ENCODE measurements at regions not wholly inside any gene's neighbourhood (a gene's known extent, or its start where the extent isn't known, plus 50 kb on each side); places are given as distances from the start of the nearest gene placed in this dataset.

DNA sequence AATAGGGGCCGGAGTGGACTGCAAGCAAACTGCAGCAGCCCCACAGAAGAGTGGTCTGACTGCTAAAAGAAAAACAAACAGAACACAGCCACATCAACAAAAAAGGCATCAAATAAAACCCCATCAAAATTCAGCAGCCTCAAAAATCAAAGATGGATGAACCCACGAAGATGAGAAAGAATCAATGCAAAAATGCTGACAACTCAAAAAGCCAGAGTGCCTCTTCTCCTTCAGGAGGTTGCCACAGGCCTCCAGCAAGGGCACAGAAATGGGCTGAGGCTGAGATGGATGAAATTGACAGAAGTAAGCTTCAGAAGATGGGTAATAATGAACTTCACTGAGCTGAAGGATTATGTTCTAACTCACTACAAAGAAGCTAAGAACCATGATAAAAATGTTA lies 388.6 kb downstream of the PABPC4L start:
- Histone ChIP-seq H3K4me1 (ENCODE audit: insufficient read depth, poor library complexity, severe bottlenecking) (no peaks in the 10 kb centered on the region), H3K27me3 (ENCODE audit: insufficient read depth, poor library complexity, severe bottlenecking) (no peaks in the 10 kb centered on the region), H3K36me3 (ENCODE audit: low read depth) (no peaks in the 10 kb centered on the region), H3K4me3 (ENCODE audit: severe bottlenecking) (no peak overlapping the region), H3K9me3 (ENCODE audit: severe bottlenecking) (no peaks in the 10 kb centered on the region), H3K27ac (ENCODE audit: poor library complexity, severe bottlenecking) (no peak overlapping the region)
- TF ChIP-seq, protein P1, sequence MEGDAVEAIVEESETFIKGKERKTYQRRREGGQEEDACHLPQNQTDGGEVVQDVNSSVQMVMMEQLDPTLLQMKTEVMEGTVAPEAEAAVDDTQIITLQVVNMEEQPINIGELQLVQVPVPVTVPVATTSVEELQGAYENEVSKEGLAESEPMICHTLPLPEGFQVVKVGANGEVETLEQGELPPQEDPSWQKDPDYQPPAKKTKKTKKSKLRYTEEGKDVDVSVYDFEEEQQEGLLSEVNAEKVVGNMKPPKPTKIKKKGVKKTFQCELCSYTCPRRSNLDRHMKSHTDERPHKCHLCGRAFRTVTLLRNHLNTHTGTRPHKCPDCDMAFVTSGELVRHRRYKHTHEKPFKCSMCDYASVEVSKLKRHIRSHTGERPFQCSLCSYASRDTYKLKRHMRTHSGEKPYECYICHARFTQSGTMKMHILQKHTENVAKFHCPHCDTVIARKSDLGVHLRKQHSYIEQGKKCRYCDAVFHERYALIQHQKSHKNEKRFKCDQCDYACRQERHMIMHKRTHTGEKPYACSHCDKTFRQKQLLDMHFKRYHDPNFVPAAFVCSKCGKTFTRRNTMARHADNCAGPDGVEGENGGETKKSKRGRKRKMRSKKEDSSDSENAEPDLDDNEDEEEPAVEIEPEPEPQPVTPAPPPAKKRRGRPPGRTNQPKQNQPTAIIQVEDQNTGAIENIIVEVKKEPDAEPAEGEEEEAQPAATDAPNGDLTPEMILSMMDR (IDR thresholded peaks at IDR 0.05; ENCODE audit: poor library complexity, severe bottlenecking) = no peak
- DNase-seq (ENCODE audit: low spot score) (no peak), ATAC-seq (ENCODE audit: low read depth) (no peak)

DNA sequence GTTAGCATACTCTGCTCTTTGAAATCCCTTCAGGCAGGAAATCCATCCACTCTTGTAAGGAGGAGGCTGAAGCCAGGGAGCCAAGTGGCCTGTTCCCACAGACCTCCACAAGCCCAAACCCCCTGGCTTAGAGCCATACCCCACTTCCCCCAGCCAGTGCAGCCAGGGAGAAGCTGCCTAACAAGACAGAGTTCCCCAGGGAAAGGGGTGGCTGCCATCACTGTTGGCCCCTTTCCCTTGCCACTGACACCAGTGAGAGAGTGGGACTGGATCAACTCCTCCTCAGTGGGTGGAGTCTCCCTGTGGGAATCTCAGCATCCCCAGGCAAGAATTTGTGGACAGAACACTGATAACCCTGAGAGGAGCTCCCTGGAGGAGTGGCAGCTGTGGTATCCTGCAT lies 389.4 kb downstream of the PABPC4L start:
- Histone ChIP-seq H3K9me3 (ENCODE audit: severe bottlenecking) (no peaks in the 10 kb centered on the region), H3K4me1 (ENCODE audit: insufficient read depth, poor library complexity, severe bottlenecking) (no peaks in the 10 kb centered on the region), H3K27me3 (ENCODE audit: insufficient read depth, poor library complexity, severe bottlenecking) (no peaks in the 10 kb centered on the region), H3K4me3 (ENCODE audit: severe bottlenecking) (no peak overlapping the region), H3K27ac (ENCODE audit: poor library complexity, severe bottlenecking) (no peak overlapping the region), H3K36me3 (ENCODE audit: low read depth) (no peaks in the 10 kb centered on the region)
- DNase-seq (ENCODE audit: low spot score) (no peak), ATAC-seq (ENCODE audit: low read depth) (no peak)
- TF ChIP-seq, protein P1 (IDR thresholded peaks at IDR 0.05; ENCODE audit: poor library complexity, severe bottlenecking) = no peak

DNA sequence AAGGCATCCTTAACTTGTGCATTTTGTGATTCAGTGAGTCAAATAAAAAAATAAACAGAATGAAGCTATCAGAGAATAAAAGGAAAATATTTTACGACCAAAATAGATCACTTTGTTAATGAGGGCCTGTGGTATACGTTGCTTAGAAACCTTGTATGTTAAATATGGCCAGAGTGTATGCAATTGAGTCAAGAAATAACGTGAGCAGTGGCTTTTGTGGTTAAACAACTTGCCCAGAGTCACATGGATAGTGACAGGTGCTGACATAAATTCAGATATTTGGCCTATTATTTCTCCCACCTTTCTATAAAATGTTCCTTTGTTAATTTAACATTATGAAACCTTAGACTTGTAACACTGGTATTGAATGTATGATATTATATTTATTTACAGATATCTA lies 393.4 kb downstream of the PABPC4L start:
- TF ChIP-seq, protein P1 (IDR thresholded peaks at IDR 0.05; ENCODE audit: poor library complexity, severe bottlenecking) = no peak
- ATAC-seq (ENCODE audit: low read depth) = no peak
- H3K27me3 ChIP-seq (ENCODE audit: insufficient read depth, poor library complexity, severe bottlenecking) = no peaks in the 10 kb centered on the region

DNA sequence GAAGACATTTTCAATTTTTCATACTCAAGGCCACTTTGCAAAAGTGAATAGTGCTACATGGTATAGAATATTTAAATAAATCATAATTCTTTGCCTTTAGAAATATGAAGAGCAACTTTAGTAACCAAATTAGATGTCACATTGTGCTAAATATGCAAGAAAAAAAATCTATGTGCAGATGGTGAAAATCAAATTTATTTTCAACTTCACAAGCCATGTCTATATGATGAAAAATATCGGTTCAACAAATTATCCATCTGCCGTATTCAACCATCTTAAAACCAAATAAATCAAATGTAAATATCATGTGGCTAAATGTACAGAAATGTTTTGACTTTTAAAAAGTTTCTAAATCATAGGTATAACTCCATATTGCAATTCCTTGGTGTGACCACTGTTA lies 398.2 kb downstream of the PABPC4L start:
- H3K4me3 ChIP-seq (ENCODE audit: severe bottlenecking) = no peak overlapping the region
- H3K27me3 ChIP-seq (ENCODE audit: insufficient read depth, poor library complexity, severe bottlenecking) = no peaks in the 10 kb centered on the region
- DNase-seq (ENCODE audit: low spot score) (no peak), ATAC-seq (ENCODE audit: low read depth) (no peak)
- H3K27ac ChIP-seq (ENCODE audit: poor library complexity, severe bottlenecking) = no peak overlapping the region
- TF ChIP-seq, protein P1 (IDR thresholded peaks at IDR 0.05; ENCODE audit: poor library complexity, severe bottlenecking) = no peak
- H3K36me3 ChIP-seq (ENCODE audit: low read depth) = no peaks in the 10 kb centered on the region
- H3K4me1 ChIP-seq (ENCODE audit: insufficient read depth, poor library complexity, severe bottlenecking) = peaks cover 10% of the 10 kb centered on the region
- no peaks in the 10 kb centered on the region for H3K9me3 ChIP-seq (ENCODE audit: severe bottlenecking)

More for the DNA sequence above, 393.4 kb downstream of the PABPC4L start:
- H3K9me3 ChIP-seq (ENCODE audit: severe bottlenecking) = no peaks in the 10 kb centered on the region
- H3K4me1 ChIP-seq (ENCODE audit: insufficient read depth, poor library complexity, severe bottlenecking) = peaks cover 2% of the 10 kb centered on the region
- no peak overlapping the region for H3K4me3 ChIP-seq (ENCODE audit: severe bottlenecking)
- no peak for DNase-seq (ENCODE audit: low spot score)
- H3K27ac ChIP-seq (ENCODE audit: poor library complexity, severe bottlenecking) = no peak overlapping the region
- no peaks in the 10 kb centered on the region for H3K36me3 ChIP-seq (ENCODE audit: low read depth)

DNA sequence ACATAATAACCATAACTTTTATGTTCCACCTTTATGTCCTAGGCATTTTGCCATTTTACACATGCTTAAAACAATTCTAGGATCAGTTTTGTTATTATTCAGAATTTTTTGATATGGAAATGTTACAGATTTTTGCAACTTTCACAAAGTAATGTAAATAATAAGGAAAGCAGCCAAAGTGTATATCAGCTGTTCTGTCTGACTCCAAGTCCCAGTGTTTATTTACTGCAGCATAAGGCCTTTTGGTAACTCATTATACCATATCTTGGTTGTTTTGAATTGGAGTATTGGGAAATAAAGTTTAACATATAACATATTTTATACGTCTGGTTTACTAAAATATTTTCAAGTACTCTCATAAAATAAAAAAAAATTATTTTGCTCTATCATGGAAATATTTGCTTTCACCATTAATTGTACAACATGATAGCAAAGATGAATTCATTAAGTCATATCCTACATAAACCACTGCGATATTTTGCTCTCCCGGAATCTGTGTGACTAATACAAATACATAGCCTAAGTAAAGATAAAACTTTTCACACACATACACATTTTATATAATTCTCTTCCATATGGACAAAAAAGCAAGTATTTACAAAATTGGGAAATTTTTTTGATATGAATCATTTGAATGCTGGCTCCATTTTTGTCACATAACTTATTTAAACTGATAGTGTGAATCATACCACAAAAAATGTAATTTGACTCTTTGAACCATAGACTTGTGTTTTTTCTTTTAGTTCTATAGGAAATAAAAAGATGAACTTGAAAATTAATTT lies 399.0 kb downstream of the PABPC4L start:
- Histone ChIP-seq H3K4me3 (ENCODE audit: severe bottlenecking) (no peak overlapping the region), H3K27me3 (ENCODE audit: insufficient read depth, poor library complexity, severe bottlenecking) (no peaks in the 10 kb centered on the region), H3K4me1 (ENCODE audit: insufficient read depth, poor library complexity, severe bottlenecking) (peaks cover 10% of the 10 kb centered on the region), H3K27ac (ENCODE audit: poor library complexity, severe bottlenecking) (peak overlapping the region; percentile 16), H3K36me3 (ENCODE audit: low read depth) (no peaks in the 10 kb centered on the region), H3K9me3 (ENCODE audit: severe bottlenecking) (no peaks in the 10 kb centered on the region)
- TF ChIP-seq, protein P1 (IDR thresholded peaks at IDR 0.05; ENCODE audit: poor library complexity, severe bottlenecking) = no peak
- peak; percentile 33; the same call in 1 of the 3 replicates for ATAC-seq (ENCODE audit: low read depth)
- no peak for DNase-seq (ENCODE audit: low spot score)

Measured in RWPE2 (cell line).